Osteocyte (in vitro differentiated cells): ENCODE measurements at regions not wholly inside any gene's neighbourhood (a gene's known extent, or its start where the extent isn't known, plus 50 kb on each side); places are given as distances from the start of the nearest gene placed in this dataset.
A peak's percentile ranks its signal among the peaks of the same experiment; 100 is the strongest.

ENCODE experiments used
- DNase-seq: peaks from one replicate; pipeline ENCODE4 v3.0.0; 2021; ENCODE audit warnings: mixed read lengths; ENCODE audit not compliant: unreplicated experiment; ENCODE audit errors: extremely low spot score
- H3K27ac Mint-ChIP-seq: one replicate; pipeline ENCODE4 v1.8.0; 2021; ENCODE audit warnings: mild to moderate bottlenecking, mixed read lengths; ENCODE audit not compliant: unreplicated experiment
- H3K27me3 Mint-ChIP-seq: one replicate; pipeline ENCODE4 v1.8.0; 2021; ENCODE audit warnings: mixed read lengths; ENCODE audit not compliant: unreplicated experiment
- H3K36me3 Mint-ChIP-seq: one replicate; pipeline ENCODE4 v1.8.0; 2021; ENCODE audit warnings: mixed read lengths; ENCODE audit not compliant: unreplicated experiment
- H3K4me1 Mint-ChIP-seq: one replicate; pipeline ENCODE4 v1.8.0; 2021; ENCODE audit warnings: mixed read lengths; ENCODE audit not compliant: unreplicated experiment
- H3K4me3 Mint-ChIP-seq: one replicate; pipeline ENCODE4 v1.8.0; 2021; ENCODE audit warnings: mild to moderate bottlenecking, moderate library complexity, mixed read lengths; ENCODE audit not compliant: unreplicated experiment
- H3K9me3 Mint-ChIP-seq: one replicate; pipeline ENCODE4 v1.8.0; 2021; ENCODE audit warnings: mixed read lengths; ENCODE audit not compliant: unreplicated experiment
- CTCF ChIP-seq: fragments of 200-600 bp; sonication (generic); IDR thresholded peaks from 2 replicates; pipeline ENCODE4 v1.5.0; 2021; ENCODE audit warnings: antibody characterized with exemption, mild to moderate bottlenecking, moderate library complexity

DNA sequence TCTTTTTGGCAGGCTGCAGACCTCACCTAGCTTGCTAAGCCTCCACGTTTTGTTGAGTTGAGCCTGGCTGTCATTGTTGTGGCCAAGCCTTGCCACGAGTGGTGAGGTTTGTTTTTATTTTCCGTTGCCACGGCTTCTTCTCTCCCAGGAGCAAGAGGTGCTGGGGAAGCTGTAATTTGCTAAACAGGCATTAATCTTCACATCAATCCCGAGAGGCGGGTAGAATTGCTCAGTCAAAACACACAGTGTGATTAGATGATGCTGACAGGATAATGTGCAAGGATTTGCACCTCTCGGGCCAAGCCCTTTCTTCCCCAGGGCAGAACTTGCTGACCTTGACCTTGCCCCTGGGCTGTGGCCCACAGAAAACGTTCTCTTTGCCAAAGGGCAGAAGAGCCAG is 72.2 kb upstream of the ATP6AP2 start:
- Mint-ChIP-seq H3K4me3 (no peak overlapping the region), H3K4me1 (peaks cover 28% of the 10 kb centered on the region), H3K27ac (no peak overlapping the region), H3K9me3 (no peaks in the 10 kb centered on the region), H3K36me3 (no peaks in the 10 kb centered on the region), H3K27me3 (no peaks in the 10 kb centered on the region)
- DNase-seq, result no peak
- TF ChIP-seq CTCF, result no peak

GRCh38 chrX:40506201-40506985 is 74.4 kb upstream of the ATP6AP2 start:
- no peaks in the 10 kb centered on the region for H3K36me3 Mint-ChIP-seq
- H3K9me3 Mint-ChIP-seq, result no peaks in the 10 kb centered on the region
- peaks cover 29% of the 10 kb centered on the region for H3K4me1 Mint-ChIP-seq
- no peak for DNase-seq
- H3K4me3 Mint-ChIP-seq, result no peak overlapping the region
- no peak overlapping the region for H3K27ac Mint-ChIP-seq
- TF ChIP-seq CTCF, result no peak
- H3K27me3 Mint-ChIP-seq, result no peaks in the 10 kb centered on the region

- H3K27me3 Mint-ChIP-seq, result no peaks in the 10 kb centered on the region
- no peak for DNase-seq
- no peaks in the 10 kb centered on the region for H3K36me3 Mint-ChIP-seq
- no peak for TF ChIP-seq CTCF
- peaks cover 29% of the 10 kb centered on the region for H3K4me1 Mint-ChIP-seq
- H3K27ac Mint-ChIP-seq, result peak overlapping the region; percentile 89
- H3K4me3 Mint-ChIP-seq, result no peak overlapping the region
- no peaks in the 10 kb centered on the region for H3K9me3 Mint-ChIP-seq
Observed at GRCh38 chrX:40504801-40505605, 75.8 kb upstream of the ATP6AP2 start.

GRCh38 chrX:40503094-40503493 is 77.7 kb upstream of the ATP6AP2 start:
- H3K27me3 Mint-ChIP-seq, result no peaks in the 10 kb centered on the region
- H3K27ac Mint-ChIP-seq, result no peak overlapping the region
- no peaks in the 10 kb centered on the region for H3K36me3 Mint-ChIP-seq
- no peak for TF ChIP-seq CTCF
- no peak overlapping the region for H3K4me3 Mint-ChIP-seq
- peaks cover 27% of the 10 kb centered on the region for H3K4me1 Mint-ChIP-seq
- H3K9me3 Mint-ChIP-seq, result no peaks in the 10 kb centered on the region
- no peak for DNase-seq

DNA sequence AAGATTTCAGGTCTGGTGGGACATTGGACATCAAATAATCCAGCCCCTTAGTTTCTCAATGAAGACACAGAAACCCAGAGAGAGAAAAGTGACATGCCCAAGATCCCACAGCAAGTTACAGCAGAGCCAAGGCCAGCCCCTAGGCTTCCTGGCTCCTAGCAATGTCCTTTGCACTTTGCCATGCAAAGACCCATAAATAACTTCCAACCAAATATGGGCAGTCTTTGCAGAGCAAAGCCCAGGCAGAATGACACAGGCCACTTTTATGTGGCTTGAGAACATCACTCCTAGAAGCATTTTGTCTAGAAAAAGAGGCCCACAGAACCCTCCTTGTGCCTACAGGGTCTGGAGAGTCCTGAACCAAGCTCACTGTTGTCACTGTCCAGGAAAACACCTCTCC is 78.1 kb upstream of the ATP6AP2 start:
- no peaks in the 10 kb centered on the region for H3K27me3 Mint-ChIP-seq
- no peak overlapping the region for H3K27ac Mint-ChIP-seq
- no peak for DNase-seq
- TF ChIP-seq CTCF, result no peak
- no peak overlapping the region for H3K4me3 Mint-ChIP-seq
- peaks cover 29% of the 10 kb centered on the region for H3K4me1 Mint-ChIP-seq
- no peaks in the 10 kb centered on the region for H3K36me3 Mint-ChIP-seq
- H3K9me3 Mint-ChIP-seq, result no peaks in the 10 kb centered on the region
